A673 (cell line): ENCODE measurements at regions not wholly inside any gene's neighbourhood (a gene's known extent, or its start where the extent isn't known, plus 50 kb on each side); places are given as distances from the start of the nearest gene placed in this dataset.

ENCODE experiments used
- EZH2 ChIP-seq: fragments of 200-600 bp; sonication (generic); IDR thresholded peaks from 2 replicates; pipeline ENCODE4 v1.6.1; 2017; ENCODE audit warnings: borderline replicate concordance, low read depth, mild to moderate bottlenecking, mixed read lengths, antibody characterized with exemption, low read length; ENCODE audit not compliant: poor library complexity, severe bottlenecking
- TF ChIP-seq, protein P1 (sequence below): fragments of 300-800, 200-600 bp; sonication (generic); conservative IDR thresholded peaks from 2 replicates; pipeline ENCODE4 v1.5.1; 2017; ENCODE audit warnings: low read depth, mild to moderate bottlenecking, antibody characterized with exemption, low read length, moderate library complexity, mixed read lengths

- TF ChIP-seq, protein P1, sequence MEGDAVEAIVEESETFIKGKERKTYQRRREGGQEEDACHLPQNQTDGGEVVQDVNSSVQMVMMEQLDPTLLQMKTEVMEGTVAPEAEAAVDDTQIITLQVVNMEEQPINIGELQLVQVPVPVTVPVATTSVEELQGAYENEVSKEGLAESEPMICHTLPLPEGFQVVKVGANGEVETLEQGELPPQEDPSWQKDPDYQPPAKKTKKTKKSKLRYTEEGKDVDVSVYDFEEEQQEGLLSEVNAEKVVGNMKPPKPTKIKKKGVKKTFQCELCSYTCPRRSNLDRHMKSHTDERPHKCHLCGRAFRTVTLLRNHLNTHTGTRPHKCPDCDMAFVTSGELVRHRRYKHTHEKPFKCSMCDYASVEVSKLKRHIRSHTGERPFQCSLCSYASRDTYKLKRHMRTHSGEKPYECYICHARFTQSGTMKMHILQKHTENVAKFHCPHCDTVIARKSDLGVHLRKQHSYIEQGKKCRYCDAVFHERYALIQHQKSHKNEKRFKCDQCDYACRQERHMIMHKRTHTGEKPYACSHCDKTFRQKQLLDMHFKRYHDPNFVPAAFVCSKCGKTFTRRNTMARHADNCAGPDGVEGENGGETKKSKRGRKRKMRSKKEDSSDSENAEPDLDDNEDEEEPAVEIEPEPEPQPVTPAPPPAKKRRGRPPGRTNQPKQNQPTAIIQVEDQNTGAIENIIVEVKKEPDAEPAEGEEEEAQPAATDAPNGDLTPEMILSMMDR: no peak
- TF ChIP-seq EZH2: no peak
These were observed 91.7 kb upstream of the MMADHC start for GRCh38 chr2:149679286-149679685.
